ENCODE measurements at regions not wholly inside any gene's neighbourhood (a gene's known extent, or its start where the extent isn't known, plus 50 kb on each side); places are given as distances from the start of the nearest gene placed in this dataset.

GRCh38 chr12:72863671-72864070 lies 591.5 kb downstream of the TRHDE start:
- Histone ChIP-seq H2AFZ (ENCODE audit: low read length) (no peak overlapping the region), H3K27me3 (ENCODE audit: insufficient read depth, low read length) (no peaks in the 10 kb centered on the region), H3K9me3 (ENCODE audit: low read length) (no peaks in the 10 kb centered on the region), H4K20me1 (ENCODE audit: insufficient read depth, low read length) (no peaks in the 10 kb centered on the region), H3K9me2 (ENCODE audit: low read depth, low read length) (no peaks in the 10 kb centered on the region), H3K36me3 (ENCODE audit: insufficient read depth, low read length) (no peaks in the 10 kb centered on the region), H3K27ac (ENCODE audit: low read depth, low read length, poor library complexity, severe bottlenecking) (no peak overlapping the region), H3K79me2 (ENCODE audit: insufficient read depth, low read length) (no peaks in the 10 kb centered on the region), H3K9ac (ENCODE audit: low read length) (no peak overlapping the region), H3K4me1 (ENCODE audit: insufficient read depth, low read length, severe bottlenecking) (no peaks in the 10 kb centered on the region), H3K4me2 (ENCODE audit: low read length) (no peak overlapping the region), H3K4me3 (ENCODE audit: low read depth, low read length, poor library complexity, severe bottlenecking) (no peak overlapping the region), H3F3A (ENCODE audit: insufficient read depth, low read length) (no peaks in the 10 kb centered on the region)
- no peak for TF ChIP-seq EZH2 (IDR thresholded peaks at IDR 0.05; ENCODE audit: borderline replicate concordance, low read length)
- TF ChIP-seq, protein P1, sequence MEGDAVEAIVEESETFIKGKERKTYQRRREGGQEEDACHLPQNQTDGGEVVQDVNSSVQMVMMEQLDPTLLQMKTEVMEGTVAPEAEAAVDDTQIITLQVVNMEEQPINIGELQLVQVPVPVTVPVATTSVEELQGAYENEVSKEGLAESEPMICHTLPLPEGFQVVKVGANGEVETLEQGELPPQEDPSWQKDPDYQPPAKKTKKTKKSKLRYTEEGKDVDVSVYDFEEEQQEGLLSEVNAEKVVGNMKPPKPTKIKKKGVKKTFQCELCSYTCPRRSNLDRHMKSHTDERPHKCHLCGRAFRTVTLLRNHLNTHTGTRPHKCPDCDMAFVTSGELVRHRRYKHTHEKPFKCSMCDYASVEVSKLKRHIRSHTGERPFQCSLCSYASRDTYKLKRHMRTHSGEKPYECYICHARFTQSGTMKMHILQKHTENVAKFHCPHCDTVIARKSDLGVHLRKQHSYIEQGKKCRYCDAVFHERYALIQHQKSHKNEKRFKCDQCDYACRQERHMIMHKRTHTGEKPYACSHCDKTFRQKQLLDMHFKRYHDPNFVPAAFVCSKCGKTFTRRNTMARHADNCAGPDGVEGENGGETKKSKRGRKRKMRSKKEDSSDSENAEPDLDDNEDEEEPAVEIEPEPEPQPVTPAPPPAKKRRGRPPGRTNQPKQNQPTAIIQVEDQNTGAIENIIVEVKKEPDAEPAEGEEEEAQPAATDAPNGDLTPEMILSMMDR (IDR thresholded peaks at IDR 0.05; ENCODE audit: low read length): no peak

GRCh38 chr12:72865921-72866320 lies 593.8 kb downstream of the TRHDE start:
- TF ChIP-seq EZH2 (IDR thresholded peaks at IDR 0.05; ENCODE audit: borderline replicate concordance, low read length): no peak
- TF ChIP-seq, protein P1 (IDR thresholded peaks at IDR 0.05; ENCODE audit: low read length): no peak
- Histone ChIP-seq H3K4me2 (ENCODE audit: low read length) (no peak overlapping the region), H3K4me1 (ENCODE audit: insufficient read depth, low read length, severe bottlenecking) (no peaks in the 10 kb centered on the region), H3K9me2 (ENCODE audit: low read depth, low read length) (no peaks in the 10 kb centered on the region), H3K4me3 (ENCODE audit: low read depth, low read length, poor library complexity, severe bottlenecking) (no peak overlapping the region), H3K9ac (ENCODE audit: low read length) (no peak overlapping the region), H2AFZ (ENCODE audit: low read length) (no peak overlapping the region), H3K79me2 (ENCODE audit: insufficient read depth, low read length) (no peaks in the 10 kb centered on the region), H3F3A (ENCODE audit: insufficient read depth, low read length) (no peaks in the 10 kb centered on the region), H3K27me3 (ENCODE audit: insufficient read depth, low read length) (no peaks in the 10 kb centered on the region), H3K9me3 (ENCODE audit: low read length) (no peaks in the 10 kb centered on the region), H4K20me1 (ENCODE audit: insufficient read depth, low read length) (no peaks in the 10 kb centered on the region), H3K36me3 (ENCODE audit: insufficient read depth, low read length) (no peaks in the 10 kb centered on the region), H3K27ac (ENCODE audit: low read depth, low read length, poor library complexity, severe bottlenecking) (no peak overlapping the region)

- TF ChIP-seq, protein P1 (IDR thresholded peaks at IDR 0.05; ENCODE audit: low read length): no peak
- TF ChIP-seq EZH2 (IDR thresholded peaks at IDR 0.05; ENCODE audit: borderline replicate concordance, low read length): no peak
Observed at GRCh38 chr12:72869024-72869423, 596.9 kb downstream of the TRHDE start.

More at GRCh38 chr12:72869024-72869423, 596.9 kb downstream of the TRHDE start:
- Histone ChIP-seq H4K20me1 (ENCODE audit: insufficient read depth, low read length) (no peaks in the 10 kb centered on the region), H3K79me2 (ENCODE audit: insufficient read depth, low read length) (no peaks in the 10 kb centered on the region), H3K36me3 (ENCODE audit: insufficient read depth, low read length) (no peaks in the 10 kb centered on the region), H3F3A (ENCODE audit: insufficient read depth, low read length) (no peaks in the 10 kb centered on the region), H3K4me2 (ENCODE audit: low read length) (no peak overlapping the region), H3K9me3 (ENCODE audit: low read length) (no peaks in the 10 kb centered on the region), H3K4me3 (ENCODE audit: low read depth, low read length, poor library complexity, severe bottlenecking) (no peak overlapping the region), H3K27me3 (ENCODE audit: insufficient read depth, low read length) (no peaks in the 10 kb centered on the region), H3K4me1 (ENCODE audit: insufficient read depth, low read length, severe bottlenecking) (no peaks in the 10 kb centered on the region), H3K9ac (ENCODE audit: low read length) (no peak overlapping the region), H2AFZ (ENCODE audit: low read length) (no peak overlapping the region), H3K27ac (ENCODE audit: low read depth, low read length, poor library complexity, severe bottlenecking) (no peak overlapping the region), H3K9me2 (ENCODE audit: low read depth, low read length) (no peaks in the 10 kb centered on the region)

All from OCI-LY1 (cell line).